ENCODE measurements at regions not wholly inside any gene's neighbourhood (a gene's known extent, or its start where the extent isn't known, plus 50 kb on each side); places are given as distances from the start of the nearest gene placed in this dataset.

DNA sequence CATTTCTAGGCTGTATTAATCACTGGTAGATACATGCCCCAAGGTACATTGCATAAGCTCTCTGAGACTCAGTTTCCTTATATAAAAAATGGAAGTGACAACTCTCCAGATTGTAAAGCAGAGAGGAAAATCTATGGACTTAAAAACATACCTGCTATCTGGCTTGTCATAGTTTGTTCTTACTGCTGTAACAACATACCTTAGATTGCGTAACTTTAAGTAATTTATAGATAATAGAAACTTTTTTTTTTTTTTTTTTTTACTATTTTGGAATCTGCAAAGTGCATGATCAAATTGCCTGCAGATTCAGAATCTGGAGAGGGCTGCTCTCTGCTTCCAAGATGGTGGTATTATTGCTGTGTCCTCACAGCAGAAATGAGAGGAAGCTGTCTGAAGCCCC is 827.7 kb upstream of the BRINP3 start:
- TF ChIP-seq, protein P1, sequence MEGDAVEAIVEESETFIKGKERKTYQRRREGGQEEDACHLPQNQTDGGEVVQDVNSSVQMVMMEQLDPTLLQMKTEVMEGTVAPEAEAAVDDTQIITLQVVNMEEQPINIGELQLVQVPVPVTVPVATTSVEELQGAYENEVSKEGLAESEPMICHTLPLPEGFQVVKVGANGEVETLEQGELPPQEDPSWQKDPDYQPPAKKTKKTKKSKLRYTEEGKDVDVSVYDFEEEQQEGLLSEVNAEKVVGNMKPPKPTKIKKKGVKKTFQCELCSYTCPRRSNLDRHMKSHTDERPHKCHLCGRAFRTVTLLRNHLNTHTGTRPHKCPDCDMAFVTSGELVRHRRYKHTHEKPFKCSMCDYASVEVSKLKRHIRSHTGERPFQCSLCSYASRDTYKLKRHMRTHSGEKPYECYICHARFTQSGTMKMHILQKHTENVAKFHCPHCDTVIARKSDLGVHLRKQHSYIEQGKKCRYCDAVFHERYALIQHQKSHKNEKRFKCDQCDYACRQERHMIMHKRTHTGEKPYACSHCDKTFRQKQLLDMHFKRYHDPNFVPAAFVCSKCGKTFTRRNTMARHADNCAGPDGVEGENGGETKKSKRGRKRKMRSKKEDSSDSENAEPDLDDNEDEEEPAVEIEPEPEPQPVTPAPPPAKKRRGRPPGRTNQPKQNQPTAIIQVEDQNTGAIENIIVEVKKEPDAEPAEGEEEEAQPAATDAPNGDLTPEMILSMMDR (IDR thresholded peaks at IDR 0.05), result no peak
- no peak for TF ChIP-seq POLR2A (IDR thresholded peaks at IDR 0.05)
- no peak for TF ChIP-seq POLR2AphosphoS5 (IDR thresholded peaks at IDR 0.05)
